ENCODE measurements at regions not wholly inside any gene's neighbourhood (a gene's known extent, or its start where the extent isn't known, plus 50 kb on each side); places are given as distances from the start of the nearest gene placed in this dataset.

DNA sequence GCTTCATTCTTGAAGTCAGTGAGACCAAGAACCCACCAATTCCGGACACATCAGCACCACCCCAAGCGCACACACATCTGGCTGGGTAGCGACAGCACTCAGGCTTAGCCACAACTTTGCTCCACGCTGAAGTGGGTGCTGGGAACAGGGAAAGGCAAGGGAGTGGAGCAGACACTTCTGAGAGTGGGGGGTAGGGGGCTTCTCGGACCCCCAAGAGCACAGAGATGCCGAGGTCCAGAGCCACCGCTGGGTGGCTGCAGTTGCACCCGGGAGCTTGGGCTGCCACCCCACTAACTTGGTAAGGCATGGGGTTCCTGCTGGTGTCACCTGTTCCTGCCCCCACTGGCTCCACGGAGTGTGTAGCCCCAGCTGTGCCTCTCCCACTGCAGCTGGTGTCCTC, 225.3 kb upstream of the RIOK2 start:
- no peak for TF ChIP-seq EZH2phosphoT487 (IDR thresholded peaks at IDR 0.05; ENCODE audit: low read depth, severe bottlenecking, unreplicated experiment)
- TF ChIP-seq EZH2 (IDR thresholded peaks at IDR 0.05; ENCODE audit: borderline replicate concordance): no peak
